ENCODE measurements at regions not wholly inside any gene's neighbourhood (a gene's known extent, or its start where the extent isn't known, plus 50 kb on each side); places are given as distances from the start of the nearest gene placed in this dataset.

DNA sequence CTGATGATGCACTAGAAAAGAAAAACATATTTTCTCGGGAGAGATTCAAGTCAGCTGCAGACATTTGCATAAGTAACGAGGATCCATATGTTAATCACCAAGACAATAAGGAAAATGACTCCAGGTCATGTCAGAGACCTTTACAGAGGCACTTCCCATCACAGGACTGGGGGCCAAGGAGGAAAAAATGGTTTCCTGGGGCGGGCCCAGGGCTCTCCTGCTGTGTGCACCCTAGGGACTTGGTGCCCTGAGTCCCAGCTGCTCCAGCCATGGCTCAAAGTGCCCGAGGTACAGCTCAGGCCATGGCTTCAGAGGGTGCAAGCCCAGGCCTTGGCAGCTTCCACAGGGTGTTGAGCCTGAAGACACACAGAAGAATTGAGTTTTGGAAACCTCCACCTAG, 415.4 kb upstream of the FRG1 start:
- Mint-ChIP-seq H3K4me3 (no peak overlapping the region), H3K36me3 (ENCODE audit: low read depth) (no peaks in the 10 kb centered on the region), H3K27me3 (no peaks in the 10 kb centered on the region), H3K4me1 (ENCODE audit: low read depth) (no peaks in the 10 kb centered on the region), H3K27ac (no peak overlapping the region), H3K9me3 (peaks cover 24% of the 10 kb centered on the region)
- Histone ChIP-seq H3K4me1 (ENCODE audit: insufficient read depth, low read length) (no peaks in the 10 kb centered on the region), H3K36me3 (ENCODE audit: insufficient read depth, low read length) (no peaks in the 10 kb centered on the region), H3K9me3 (ENCODE audit: control insufficient read depth in 1 of 2, insufficient read depth in 1 of 2, low read length in 2 of 2) (peaks cover 0 to 8% of the 10 kb centered on the region in 2 experiments), H3K4me3 (ENCODE audit: low read length) (no peak overlapping the region), H3K27ac (ENCODE audit: low read depth in 1 of 2, low read length in 2 of 2) (no peak overlapping the region), H3K27me3 (ENCODE audit: control insufficient read depth in 1 of 2, insufficient read depth in 2 of 2, low read length in 2 of 2) (no peaks in the 10 kb centered on the region)
- DNase-seq = no peak
- CTCF ChIA-PET = no interaction called here
- TF ChIP-seq, protein P1, sequence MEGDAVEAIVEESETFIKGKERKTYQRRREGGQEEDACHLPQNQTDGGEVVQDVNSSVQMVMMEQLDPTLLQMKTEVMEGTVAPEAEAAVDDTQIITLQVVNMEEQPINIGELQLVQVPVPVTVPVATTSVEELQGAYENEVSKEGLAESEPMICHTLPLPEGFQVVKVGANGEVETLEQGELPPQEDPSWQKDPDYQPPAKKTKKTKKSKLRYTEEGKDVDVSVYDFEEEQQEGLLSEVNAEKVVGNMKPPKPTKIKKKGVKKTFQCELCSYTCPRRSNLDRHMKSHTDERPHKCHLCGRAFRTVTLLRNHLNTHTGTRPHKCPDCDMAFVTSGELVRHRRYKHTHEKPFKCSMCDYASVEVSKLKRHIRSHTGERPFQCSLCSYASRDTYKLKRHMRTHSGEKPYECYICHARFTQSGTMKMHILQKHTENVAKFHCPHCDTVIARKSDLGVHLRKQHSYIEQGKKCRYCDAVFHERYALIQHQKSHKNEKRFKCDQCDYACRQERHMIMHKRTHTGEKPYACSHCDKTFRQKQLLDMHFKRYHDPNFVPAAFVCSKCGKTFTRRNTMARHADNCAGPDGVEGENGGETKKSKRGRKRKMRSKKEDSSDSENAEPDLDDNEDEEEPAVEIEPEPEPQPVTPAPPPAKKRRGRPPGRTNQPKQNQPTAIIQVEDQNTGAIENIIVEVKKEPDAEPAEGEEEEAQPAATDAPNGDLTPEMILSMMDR (IDR thresholded peaks at IDR 0.05) = no peak
- intact Hi-C loops (cut with DNase I, micrococcal nuclease) = no loop called here
- no peak for ATAC-seq (ENCODE audit: poor library complexity)
- POLR2A ChIA-PET = no interaction called here

DNA sequence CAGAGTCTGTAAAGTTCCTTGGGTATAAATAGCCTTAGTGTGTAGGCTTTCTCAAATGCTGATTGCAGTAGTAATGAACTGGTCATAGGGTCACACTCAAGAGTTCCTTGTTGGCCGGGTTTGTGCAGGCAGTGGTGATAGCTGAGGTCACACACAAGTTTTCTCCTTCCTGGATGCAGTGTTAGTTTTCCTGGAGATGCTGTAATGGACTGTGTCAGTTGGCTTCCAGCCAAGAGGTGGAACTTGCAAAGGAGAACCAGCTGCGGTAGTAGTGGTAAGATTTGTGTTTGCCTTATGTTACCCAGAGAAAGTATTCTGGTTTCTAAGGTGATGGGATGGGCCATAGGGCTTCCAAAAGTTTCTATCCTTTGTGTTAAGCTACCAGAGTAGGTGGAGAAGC, 409.8 kb upstream of the FRG1 start:
- ATAC-seq (ENCODE audit: poor library complexity) (no peak), DNase-seq (no peak)
- Mint-ChIP-seq H3K4me3 (no peak overlapping the region), H3K4me1 (ENCODE audit: low read depth) (no peaks in the 10 kb centered on the region), H3K27me3 (no peaks in the 10 kb centered on the region), H3K9me3 (peaks cover 18% of the 10 kb centered on the region), H3K36me3 (ENCODE audit: low read depth) (no peaks in the 10 kb centered on the region), H3K27ac (no peak overlapping the region)
- TF ChIP-seq, protein P1 (IDR thresholded peaks at IDR 0.05) = no peak
- no peaks in the 10 kb centered on the region for H3K36me3 ChIP-seq (ENCODE audit: insufficient read depth, low read length)
- H3K9me3 ChIP-seq (ENCODE audit: control insufficient read depth in 1 of 2, insufficient read depth in 1 of 2, low read length in 2 of 2) = peaks cover 8 to 11% of the 10 kb centered on the region in 2 experiments
- POLR2A ChIA-PET = no interaction called here
- no peak overlapping the region for H3K27ac ChIP-seq (ENCODE audit: low read depth in 1 of 2, low read length in 2 of 2)
- CTCF ChIA-PET = no interaction called here
- H3K4me1 ChIP-seq (ENCODE audit: insufficient read depth, low read length) = no peaks in the 10 kb centered on the region
- H3K27me3 ChIP-seq (ENCODE audit: control insufficient read depth in 1 of 2, insufficient read depth in 2 of 2, low read length in 2 of 2) = no peaks in the 10 kb centered on the region
- intact Hi-C loops (cut with DNase I, micrococcal nuclease) = no loop called here
- H3K4me3 ChIP-seq (ENCODE audit: low read length) = no peak overlapping the region

DNA sequence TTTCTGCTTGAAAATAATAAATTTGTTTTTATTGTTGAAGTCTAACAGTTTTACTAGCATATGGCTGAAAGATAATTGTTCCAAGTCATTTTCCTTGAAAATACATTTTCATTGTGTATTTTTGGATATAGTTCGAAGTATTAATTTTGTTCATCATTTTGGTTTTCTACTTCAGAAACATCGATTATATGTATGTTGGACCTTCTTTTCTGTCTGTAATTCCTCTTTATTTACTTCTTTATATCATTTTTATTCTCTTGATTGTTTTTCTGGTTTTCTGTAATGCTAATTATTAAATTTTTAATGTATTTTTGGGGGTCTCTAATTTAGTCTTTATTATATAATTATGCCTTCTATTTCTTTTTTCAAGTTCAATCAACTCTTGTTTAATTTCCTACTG, 407.1 kb upstream of the FRG1 start:
- intact Hi-C loops (cut with DNase I, micrococcal nuclease) = no loop called here
- no peaks in the 10 kb centered on the region for H3K4me1 Mint-ChIP-seq (ENCODE audit: low read depth)
- DNase-seq (no peak), ATAC-seq (ENCODE audit: poor library complexity) (no peak)
- Histone ChIP-seq H3K4me1 (ENCODE audit: insufficient read depth, low read length) (no peaks in the 10 kb centered on the region), H3K27ac (ENCODE audit: low read depth in 1 of 2, low read length in 2 of 2) (no peak overlapping the region), H3K9me3 (ENCODE audit: control insufficient read depth in 1 of 2, insufficient read depth in 1 of 2, low read length in 2 of 2) (peaks cover 11 to 12% of the 10 kb centered on the region in 2 experiments), H3K36me3 (ENCODE audit: insufficient read depth, low read length) (no peaks in the 10 kb centered on the region), H3K27me3 (ENCODE audit: control insufficient read depth in 1 of 2, insufficient read depth in 2 of 2, low read length in 2 of 2) (no peaks in the 10 kb centered on the region), H3K4me3 (ENCODE audit: low read length) (no peak overlapping the region)
- CTCF ChIA-PET = no interaction called here
- peaks cover 10% of the 10 kb centered on the region for H3K9me3 Mint-ChIP-seq
- TF ChIP-seq, protein P1 (IDR thresholded peaks at IDR 0.05) = no peak
- no peaks in the 10 kb centered on the region for H3K36me3 Mint-ChIP-seq (ENCODE audit: low read depth)
- POLR2A ChIA-PET = interaction anchor here (0.7 kb wide), 1 partner anchor 980 kb away, joined by 3 read pairs; no protein-coding TSS in a partner anchor
- H3K27ac Mint-ChIP-seq = no peak overlapping the region
- H3K4me3 Mint-ChIP-seq = no peak overlapping the region
- no peaks in the 10 kb centered on the region for H3K27me3 Mint-ChIP-seq

Measured in CD4-positive, alpha-beta T cell (primary cell).